ENCODE measurements at regions not wholly inside any gene's neighbourhood (a gene's known extent, or its start where the extent isn't known, plus 50 kb on each side); places are given as distances from the start of the nearest gene placed in this dataset.
A peak's percentile ranks its signal among the peaks of the same experiment; 100 is the strongest.
"Not testable (repeated sequence)": the region's sequence is repeated elsewhere in the genome, so short reads cannot be mapped to it uniquely, and the experiment has no call there.

GRCh38 chr7:131074043-131074442 lies 253.6 kb upstream of the MKLN1 start:
- Histone ChIP-seq H3K36me3 (ENCODE audit: control insufficient read depth in 5 of 5, insufficient read depth in 5 of 5, low read length in 5 of 5) (peaks cover 0 to 17% (median 5%) of the 10 kb centered on the region in 5 donors), H3K4me1 (ENCODE audit: control insufficient read depth in 5 of 5, insufficient read depth in 5 of 5, low read length in 5 of 5) (peaks cover 6 to 38% (median 29%) of the 10 kb centered on the region in 5 donors), H3K9me3 (ENCODE audit: control insufficient read depth in 5 of 5, low read length in 5 of 5) (no peaks in the 10 kb centered on the region), H3K27ac (ENCODE audit: low read depth, low read length) (no peak overlapping the region), H3K4me3 (ENCODE audit: low read depth in 1 of 5, low read length in 5 of 5) (no peak overlapping the region), H3K27me3 (ENCODE audit: control insufficient read depth in 5 of 5, insufficient read depth in 4 of 5, low read length in 5 of 5) (no peaks in the 10 kb centered on the region), H3K9ac (ENCODE audit: low read length in 5 of 5) (no peak overlapping the region)

DNA sequence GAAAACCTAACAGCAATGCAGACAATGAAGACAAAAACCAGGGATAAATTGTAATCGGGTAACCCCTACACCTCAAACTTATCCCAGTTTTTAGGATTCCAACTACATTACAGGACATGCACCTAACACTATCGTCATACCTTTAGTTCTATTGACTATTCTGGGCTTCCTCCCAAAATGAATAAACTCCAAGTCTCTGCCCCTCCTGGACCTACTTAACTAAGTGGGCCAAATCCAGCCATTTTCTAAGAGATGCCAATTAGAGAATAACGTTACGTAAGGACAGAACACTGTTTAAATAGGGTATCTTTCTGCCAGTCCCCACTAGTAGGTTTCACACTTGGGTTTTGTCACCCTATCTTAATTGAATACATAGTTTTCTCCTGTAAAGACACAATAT lies 253.1 kb upstream of the MKLN1 start:
- peaks cover under 1 to 22% (median 5%) of the 10 kb centered on the region in 5 donors for H3K36me3 ChIP-seq (ENCODE audit: control insufficient read depth in 5 of 5, insufficient read depth in 5 of 5, low read length in 5 of 5)
- no peak overlapping the region for H3K27ac ChIP-seq (ENCODE audit: low read depth, low read length)
- no peaks in the 10 kb centered on the region for H3K27me3 ChIP-seq (ENCODE audit: control insufficient read depth in 5 of 5, insufficient read depth in 4 of 5, low read length in 5 of 5)
- no peaks in the 10 kb centered on the region for H3K9me3 ChIP-seq (ENCODE audit: control insufficient read depth in 5 of 5, low read length in 5 of 5)
- peaks cover 6 to 33% (median 23%) of the 10 kb centered on the region in 5 donors for H3K4me1 ChIP-seq (ENCODE audit: control insufficient read depth in 5 of 5, insufficient read depth in 5 of 5, low read length in 5 of 5)
- no peak overlapping the region for H3K4me3 ChIP-seq (ENCODE audit: low read depth in 1 of 5, low read length in 5 of 5)
- no peak overlapping the region for H3K9ac ChIP-seq (ENCODE audit: low read length in 5 of 5)

DNA sequence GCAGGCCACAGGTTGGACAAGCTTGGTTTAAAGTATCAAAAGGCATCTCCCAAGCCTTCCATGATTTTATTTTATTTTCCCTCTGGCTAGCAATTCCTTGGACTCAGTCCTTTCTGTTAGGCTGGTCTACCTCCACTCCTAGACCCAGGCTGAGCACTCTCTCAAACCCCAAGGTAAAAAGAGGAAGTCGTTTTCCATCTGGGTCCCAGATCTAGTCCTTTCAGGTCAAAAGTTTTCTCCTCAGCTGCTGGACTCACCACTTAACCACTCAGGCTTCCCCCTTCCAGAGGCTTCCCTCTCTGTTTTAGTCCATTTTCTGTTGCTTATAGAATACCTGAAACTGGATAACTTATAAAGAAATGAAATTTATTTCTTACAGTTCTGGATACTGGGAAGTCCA lies 252.3 kb upstream of the MKLN1 start:
- H3K36me3 ChIP-seq (ENCODE audit: control insufficient read depth in 5 of 5, insufficient read depth in 5 of 5, low read length in 5 of 5), result peaks cover 6 to 27% (median 6%) of the 10 kb centered on the region in 5 donors
- no peaks in the 10 kb centered on the region for H3K27me3 ChIP-seq (ENCODE audit: control insufficient read depth in 5 of 5, insufficient read depth in 4 of 5, low read length in 5 of 5)
- no peak overlapping the region for H3K9ac ChIP-seq (ENCODE audit: low read length in 5 of 5)
- no peak overlapping the region for H3K4me3 ChIP-seq (ENCODE audit: low read depth in 1 of 5, low read length in 5 of 5)
- H3K4me1 ChIP-seq (ENCODE audit: control insufficient read depth in 5 of 5, insufficient read depth in 5 of 5, low read length in 5 of 5), result peaks cover 6 to 31% (median 23%) of the 10 kb centered on the region in 5 donors
- no peaks in the 10 kb centered on the region for H3K9me3 ChIP-seq (ENCODE audit: control insufficient read depth in 5 of 5, low read length in 5 of 5)
- H3K27ac ChIP-seq (ENCODE audit: low read depth, low read length), result no peak overlapping the region

GRCh38 chr7:131076032-131076431 lies 251.6 kb upstream of the MKLN1 start:
- Histone ChIP-seq H3K9me3 (ENCODE audit: control insufficient read depth in 5 of 5, low read length in 5 of 5) (no peaks in the 10 kb centered on the region), H3K4me1 (ENCODE audit: control insufficient read depth in 5 of 5, insufficient read depth in 5 of 5, low read length in 5 of 5) (peaks cover 6 to 31% (median 23%) of the 10 kb centered on the region in 5 donors), H3K27ac (ENCODE audit: low read depth, low read length) (no peak overlapping the region), H3K9ac (ENCODE audit: low read length in 5 of 5) (no peak overlapping the region), H3K4me3 (ENCODE audit: low read depth in 1 of 5, low read length in 5 of 5) (no peak overlapping the region), H3K36me3 (ENCODE audit: control insufficient read depth in 5 of 5, insufficient read depth in 5 of 5, low read length in 5 of 5) (peaks cover 6 to 27% (median 6%) of the 10 kb centered on the region in 5 donors), H3K27me3 (ENCODE audit: control insufficient read depth in 5 of 5, insufficient read depth in 4 of 5, low read length in 5 of 5) (no peaks in the 10 kb centered on the region)

DNA sequence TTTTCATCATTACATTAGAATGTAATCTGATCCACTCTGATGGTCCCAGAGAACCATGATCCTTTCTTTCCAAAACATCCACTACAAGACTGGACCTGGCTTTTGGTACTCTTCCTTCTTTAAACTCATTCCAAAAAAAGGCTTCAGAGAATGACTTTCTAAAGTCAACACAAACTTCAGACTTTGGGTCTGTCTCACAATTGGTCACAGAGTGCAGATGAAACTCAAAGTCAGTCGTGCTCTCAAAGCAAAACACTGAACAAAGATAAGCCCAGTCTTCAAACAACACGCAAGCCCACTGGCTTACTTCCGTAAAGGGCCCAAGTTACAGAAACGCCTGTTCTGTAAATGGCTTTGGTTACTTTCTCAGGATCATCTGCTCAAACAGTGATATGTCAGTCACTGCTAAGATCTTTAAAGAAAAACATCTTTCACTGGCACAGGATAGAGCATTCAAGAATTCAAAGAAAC lies 250.9 kb upstream of the MKLN1 start:
- H3K4me3 ChIP-seq (ENCODE audit: low read depth in 1 of 5, low read length in 5 of 5), result no peak overlapping the region
- H3K9me3 ChIP-seq (ENCODE audit: control insufficient read depth in 5 of 5, low read length in 5 of 5), result no peaks in the 10 kb centered on the region
- peak overlapping the region in 1 of 5 donors; percentile 28 for H3K9ac ChIP-seq (ENCODE audit: low read length in 5 of 5)
- no peaks in the 10 kb centered on the region for H3K27me3 ChIP-seq (ENCODE audit: control insufficient read depth in 5 of 5, insufficient read depth in 4 of 5, low read length in 5 of 5)
- H3K36me3 ChIP-seq (ENCODE audit: control insufficient read depth in 5 of 5, insufficient read depth in 5 of 5, low read length in 5 of 5), result peaks cover 6 to 27% (median 6%) of the 10 kb centered on the region in 5 donors
- peaks cover 6 to 31% (median 23%) of the 10 kb centered on the region in 5 donors for H3K4me1 ChIP-seq (ENCODE audit: control insufficient read depth in 5 of 5, insufficient read depth in 5 of 5, low read length in 5 of 5)
- H3K27ac ChIP-seq (ENCODE audit: low read depth, low read length), result peak overlapping the region; percentile 38

DNA sequence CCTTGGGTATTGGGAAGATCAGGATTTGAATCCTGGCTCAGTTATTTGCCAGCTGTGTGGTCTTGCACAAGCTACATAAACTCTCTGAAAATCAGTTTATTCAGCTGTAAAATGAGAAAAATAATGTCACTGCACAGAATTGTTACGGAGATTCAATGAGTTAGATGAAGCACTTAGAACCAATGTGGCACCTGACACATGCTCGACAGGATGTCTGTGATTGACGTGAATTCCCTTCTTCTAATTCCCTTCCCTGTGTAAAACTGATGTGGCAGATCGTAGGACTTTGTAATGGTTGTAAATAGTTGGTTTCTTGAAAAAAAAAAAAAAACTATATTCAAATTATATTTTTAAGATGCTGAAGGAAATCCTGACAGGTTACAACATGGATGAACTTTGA lies 249.9 kb upstream of the MKLN1 start:
- H3K4me1 ChIP-seq (ENCODE audit: control insufficient read depth in 5 of 5, insufficient read depth in 5 of 5, low read length in 5 of 5), result peaks cover 4 to 22% (median 13%) of the 10 kb centered on the region in 5 donors
- no peak overlapping the region for H3K4me3 ChIP-seq (ENCODE audit: low read depth in 1 of 5, low read length in 5 of 5)
- peaks cover 6 to 31% (median 9%) of the 10 kb centered on the region in 5 donors for H3K36me3 ChIP-seq (ENCODE audit: control insufficient read depth in 5 of 5, insufficient read depth in 5 of 5, low read length in 5 of 5)
- no peaks in the 10 kb centered on the region for H3K27me3 ChIP-seq (ENCODE audit: control insufficient read depth in 5 of 5, insufficient read depth in 4 of 5, low read length in 5 of 5)
- peak overlapping the region; percentile 38 for H3K27ac ChIP-seq (ENCODE audit: low read depth, low read length)
- no peaks in the 10 kb centered on the region for H3K9me3 ChIP-seq (ENCODE audit: control insufficient read depth in 5 of 5, low read length in 5 of 5)
- no peak overlapping the region for H3K9ac ChIP-seq (ENCODE audit: low read length in 5 of 5)

GRCh38 chr7:131080754-131081153 lies 246.9 kb upstream of the MKLN1 start:
- no peak overlapping the region for H3K27ac ChIP-seq (ENCODE audit: low read depth, low read length)

GRCh38 chr7:131081308-131081707 lies 246.4 kb upstream of the MKLN1 start:
- peaks cover 2 to 13% (median 7%) of the 10 kb centered on the region in 5 donors for H3K4me1 ChIP-seq (ENCODE audit: control insufficient read depth in 5 of 5, insufficient read depth in 5 of 5, low read length in 5 of 5)
- H3K27me3 ChIP-seq (ENCODE audit: control insufficient read depth in 5 of 5, insufficient read depth in 4 of 5, low read length in 5 of 5), result no peaks in the 10 kb centered on the region
- H3K36me3 ChIP-seq (ENCODE audit: control insufficient read depth in 5 of 5, insufficient read depth in 5 of 5, low read length in 5 of 5), result peaks cover 0 to 18% (median 6%) of the 10 kb centered on the region in 5 donors
- H3K27ac ChIP-seq (ENCODE audit: low read depth, low read length), result no peak overlapping the region
- no peak overlapping the region for H3K9ac ChIP-seq (ENCODE audit: low read length in 5 of 5)
- no peak overlapping the region for H3K4me3 ChIP-seq (ENCODE audit: low read depth in 1 of 5, low read length in 5 of 5)
- H3K9me3 ChIP-seq (ENCODE audit: control insufficient read depth in 5 of 5, low read length in 5 of 5), result no peaks in the 10 kb centered on the region

More at GRCh38 chr7:131080754-131081153, 246.9 kb upstream of the MKLN1 start:
- peaks cover 0 to 18% (median 6%) of the 10 kb centered on the region in 5 donors for H3K36me3 ChIP-seq (ENCODE audit: control insufficient read depth in 5 of 5, insufficient read depth in 5 of 5, low read length in 5 of 5)
- no peaks in the 10 kb centered on the region for H3K27me3 ChIP-seq (ENCODE audit: control insufficient read depth in 5 of 5, insufficient read depth in 4 of 5, low read length in 5 of 5)
- H3K4me1 ChIP-seq (ENCODE audit: control insufficient read depth in 5 of 5, insufficient read depth in 5 of 5, low read length in 5 of 5), result peaks cover 2 to 18% (median 8%) of the 10 kb centered on the region in 5 donors
- no peak overlapping the region for H3K4me3 ChIP-seq (ENCODE audit: low read depth in 1 of 5, low read length in 5 of 5)
- H3K9me3 ChIP-seq (ENCODE audit: control insufficient read depth in 5 of 5, low read length in 5 of 5), result no peaks in the 10 kb centered on the region
- H3K9ac ChIP-seq (ENCODE audit: low read length in 5 of 5), result no peak overlapping the region

- H3K4me1 ChIP-seq (ENCODE audit: control insufficient read depth in 5 of 5, insufficient read depth in 5 of 5, low read length in 5 of 5), result peaks cover 0 to 11% (median 8%) of the 10 kb centered on the region in 5 donors
- no peak overlapping the region for H3K9ac ChIP-seq (ENCODE audit: low read length in 5 of 5)
- H3K36me3 ChIP-seq (ENCODE audit: control insufficient read depth in 5 of 5, insufficient read depth in 5 of 5, low read length in 5 of 5), result peaks cover 0 to 17% (median 6%) of the 10 kb centered on the region in 5 donors
- H3K27me3 ChIP-seq (ENCODE audit: control insufficient read depth in 5 of 5, insufficient read depth in 4 of 5, low read length in 5 of 5), result no peaks in the 10 kb centered on the region
- H3K4me3 ChIP-seq (ENCODE audit: low read depth in 1 of 5, low read length in 5 of 5), result no peak overlapping the region
- H3K27ac ChIP-seq (ENCODE audit: low read depth, low read length), result no peak overlapping the region
- no peaks in the 10 kb centered on the region for H3K9me3 ChIP-seq (ENCODE audit: control insufficient read depth in 5 of 5, low read length in 5 of 5)
These were observed 243.9 kb upstream of the MKLN1 start for GRCh38 chr7:131083781-131084180.

DNA sequence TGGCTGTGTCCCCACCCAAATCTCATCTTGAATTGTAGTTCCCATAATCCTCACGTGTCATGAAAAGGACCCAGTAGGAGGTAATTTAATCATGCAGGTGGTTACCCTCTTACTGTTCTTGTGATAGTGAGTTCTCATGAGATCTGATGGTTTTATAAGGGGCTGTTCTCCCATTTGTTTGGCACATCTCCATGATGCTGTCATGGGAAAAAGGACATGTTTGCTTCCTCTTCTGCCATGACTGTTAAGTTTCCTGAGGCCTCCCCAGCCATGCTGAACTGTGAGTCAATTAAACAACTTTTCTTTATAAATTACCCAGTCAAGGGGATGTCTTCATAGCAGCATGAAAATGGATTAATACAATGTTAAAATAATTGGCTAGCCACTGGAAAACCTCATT lies 243.3 kb upstream of the MKLN1 start:
- H3K4me3 ChIP-seq (ENCODE audit: low read depth in 1 of 5, low read length in 5 of 5); H3K9me3 ChIP-seq (ENCODE audit: control insufficient read depth in 5 of 5, low read length in 5 of 5); H3K9ac ChIP-seq (ENCODE audit: low read length in 5 of 5); H3K27ac ChIP-seq (ENCODE audit: low read depth, low read length); H3K27me3 ChIP-seq (ENCODE audit: control insufficient read depth in 5 of 5, insufficient read depth in 4 of 5, low read length in 5 of 5): not testable (repeated sequence)
- H3K36me3 ChIP-seq (ENCODE audit: control insufficient read depth in 5 of 5, insufficient read depth in 5 of 5, low read length in 5 of 5), result peaks cover 0 to 12% (median 7%) of the 10 kb centered on the region in 5 donors
- H3K4me1 ChIP-seq (ENCODE audit: control insufficient read depth in 5 of 5, insufficient read depth in 5 of 5, low read length in 5 of 5), result peaks cover 0 to 11% (median 8%) of the 10 kb centered on the region in 5 donors
